ENCODE measurements at regions not wholly inside any gene's neighbourhood (a gene's known extent, or its start where the extent isn't known, plus 50 kb on each side); places are given as distances from the start of the nearest gene placed in this dataset.

DNA sequence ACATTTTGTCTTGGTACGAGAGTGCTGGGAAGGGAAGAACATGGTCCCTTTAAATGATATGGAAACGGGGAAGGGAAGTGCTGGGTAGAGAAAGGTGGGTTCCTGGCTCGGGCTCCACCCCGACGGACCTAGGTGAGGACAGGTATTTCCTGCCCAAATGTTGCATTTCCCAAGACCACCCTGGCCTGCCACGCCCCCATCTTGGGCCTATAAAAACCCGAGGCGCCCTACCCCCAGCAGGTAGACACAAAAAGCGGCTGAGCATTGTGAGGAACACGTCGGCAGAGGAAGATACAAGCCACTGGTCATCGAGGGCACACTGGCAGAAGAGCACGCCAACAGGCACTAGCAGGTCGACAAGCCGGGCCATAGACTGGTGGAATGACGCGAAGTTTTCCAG lies 99.4 kb downstream of the AASDHPPT start:
- TF ChIP-seq, protein P1, sequence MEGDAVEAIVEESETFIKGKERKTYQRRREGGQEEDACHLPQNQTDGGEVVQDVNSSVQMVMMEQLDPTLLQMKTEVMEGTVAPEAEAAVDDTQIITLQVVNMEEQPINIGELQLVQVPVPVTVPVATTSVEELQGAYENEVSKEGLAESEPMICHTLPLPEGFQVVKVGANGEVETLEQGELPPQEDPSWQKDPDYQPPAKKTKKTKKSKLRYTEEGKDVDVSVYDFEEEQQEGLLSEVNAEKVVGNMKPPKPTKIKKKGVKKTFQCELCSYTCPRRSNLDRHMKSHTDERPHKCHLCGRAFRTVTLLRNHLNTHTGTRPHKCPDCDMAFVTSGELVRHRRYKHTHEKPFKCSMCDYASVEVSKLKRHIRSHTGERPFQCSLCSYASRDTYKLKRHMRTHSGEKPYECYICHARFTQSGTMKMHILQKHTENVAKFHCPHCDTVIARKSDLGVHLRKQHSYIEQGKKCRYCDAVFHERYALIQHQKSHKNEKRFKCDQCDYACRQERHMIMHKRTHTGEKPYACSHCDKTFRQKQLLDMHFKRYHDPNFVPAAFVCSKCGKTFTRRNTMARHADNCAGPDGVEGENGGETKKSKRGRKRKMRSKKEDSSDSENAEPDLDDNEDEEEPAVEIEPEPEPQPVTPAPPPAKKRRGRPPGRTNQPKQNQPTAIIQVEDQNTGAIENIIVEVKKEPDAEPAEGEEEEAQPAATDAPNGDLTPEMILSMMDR (IDR thresholded peaks at IDR 0.05): no peak
- no peak for TF ChIP-seq POLR2A (IDR thresholded peaks at IDR 0.05)

Measured in breast epithelium (tissue), 3 donors.